PFSK-1 (cell line): ENCODE measurements at regions not wholly inside any gene's neighbourhood (a gene's known extent, or its start where the extent isn't known, plus 50 kb on each side); places are given as distances from the start of the nearest gene placed in this dataset.

Experiments used
- FOXP2 ChIP-seq: optimal IDR thresholded peaks from 2 replicates; pipeline ENCODE3; 2011; ENCODE audit warnings: borderline replicate concordance, control low read depth, inconsistent platforms; ENCODE audit not compliant: insufficient read depth; ENCODE audit errors: extremely low read length, extremely low read depth
- POLR2AphosphoS5 ChIP-seq: IDR thresholded peaks from 2 replicates; pipeline ENCODE4 v1.6.1; 2012; ENCODE audit warnings: low read depth, mild to moderate bottlenecking, control low read depth, low read length, moderate library complexity
- SIN3A ChIP-seq: IDR thresholded peaks from 2 replicates; pipeline ENCODE4 v1.6.1; 2012; ENCODE audit warnings: mild to moderate bottlenecking, low read length, moderate library complexity, borderline replicate concordance; ENCODE audit not compliant: insufficient read depth
- TAF1 ChIP-seq: IDR thresholded peaks from 2 replicates; pipeline ENCODE4 v1.6.1; 2012; ENCODE audit warnings: low read length, control low read depth, borderline replicate concordance; ENCODE audit not compliant: insufficient read depth
- TF ChIP-seq, protein P1 (sequence below), 2 experiments: IDR thresholded peaks; 2 replicates each; pipeline versions ENCODE4 v1.6.1 to v1.8.0; 2011 to 2012; ENCODE audit warnings: low read depth in 2 of 2, low read length in 2 of 2, control low read depth in 1 of 2, inconsistent platforms in 1 of 2, mild to moderate bottlenecking in 1 of 2, moderate library complexity in 1 of 2; ENCODE audit not compliant: insufficient read depth in 1 of 2

DNA sequence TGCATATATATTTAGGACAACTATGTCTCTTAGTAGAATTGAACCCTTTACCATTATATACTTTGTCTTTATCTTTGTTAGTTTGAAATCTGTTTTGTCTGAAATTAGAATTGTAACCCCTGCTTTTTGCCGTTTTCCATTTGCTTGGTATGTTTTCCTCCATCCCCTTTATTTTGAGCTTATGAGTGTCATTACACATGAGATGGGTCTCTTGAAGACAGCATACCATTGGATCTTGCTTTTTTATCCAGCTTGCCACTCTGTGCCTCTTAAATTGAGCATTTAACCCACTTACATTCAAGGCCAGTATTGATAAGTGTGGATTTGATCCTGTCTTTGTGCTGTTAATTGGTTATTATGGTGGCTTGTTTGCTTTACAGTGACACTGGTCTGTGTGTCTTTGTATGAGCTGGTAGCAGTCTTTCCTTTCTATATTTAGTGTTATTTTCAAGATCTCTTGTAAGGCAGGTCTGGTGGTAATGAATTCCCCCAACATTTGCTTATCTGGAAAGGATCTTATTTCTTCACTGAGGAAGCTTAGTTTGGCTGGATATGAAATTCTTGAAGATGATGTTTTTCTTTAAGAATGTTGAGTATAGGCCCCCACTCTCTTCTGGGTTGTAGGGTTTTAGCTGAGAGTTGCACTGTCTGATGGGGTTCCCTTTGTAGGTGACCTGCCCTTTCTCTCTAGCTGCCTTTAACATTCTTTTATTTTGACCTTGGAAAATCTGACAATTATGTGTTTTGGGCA, 149.5 kb downstream of the AHR start:
- no peak for TF ChIP-seq SIN3A
- TF ChIP-seq FOXP2 = no peak
- TF ChIP-seq, protein P1, sequence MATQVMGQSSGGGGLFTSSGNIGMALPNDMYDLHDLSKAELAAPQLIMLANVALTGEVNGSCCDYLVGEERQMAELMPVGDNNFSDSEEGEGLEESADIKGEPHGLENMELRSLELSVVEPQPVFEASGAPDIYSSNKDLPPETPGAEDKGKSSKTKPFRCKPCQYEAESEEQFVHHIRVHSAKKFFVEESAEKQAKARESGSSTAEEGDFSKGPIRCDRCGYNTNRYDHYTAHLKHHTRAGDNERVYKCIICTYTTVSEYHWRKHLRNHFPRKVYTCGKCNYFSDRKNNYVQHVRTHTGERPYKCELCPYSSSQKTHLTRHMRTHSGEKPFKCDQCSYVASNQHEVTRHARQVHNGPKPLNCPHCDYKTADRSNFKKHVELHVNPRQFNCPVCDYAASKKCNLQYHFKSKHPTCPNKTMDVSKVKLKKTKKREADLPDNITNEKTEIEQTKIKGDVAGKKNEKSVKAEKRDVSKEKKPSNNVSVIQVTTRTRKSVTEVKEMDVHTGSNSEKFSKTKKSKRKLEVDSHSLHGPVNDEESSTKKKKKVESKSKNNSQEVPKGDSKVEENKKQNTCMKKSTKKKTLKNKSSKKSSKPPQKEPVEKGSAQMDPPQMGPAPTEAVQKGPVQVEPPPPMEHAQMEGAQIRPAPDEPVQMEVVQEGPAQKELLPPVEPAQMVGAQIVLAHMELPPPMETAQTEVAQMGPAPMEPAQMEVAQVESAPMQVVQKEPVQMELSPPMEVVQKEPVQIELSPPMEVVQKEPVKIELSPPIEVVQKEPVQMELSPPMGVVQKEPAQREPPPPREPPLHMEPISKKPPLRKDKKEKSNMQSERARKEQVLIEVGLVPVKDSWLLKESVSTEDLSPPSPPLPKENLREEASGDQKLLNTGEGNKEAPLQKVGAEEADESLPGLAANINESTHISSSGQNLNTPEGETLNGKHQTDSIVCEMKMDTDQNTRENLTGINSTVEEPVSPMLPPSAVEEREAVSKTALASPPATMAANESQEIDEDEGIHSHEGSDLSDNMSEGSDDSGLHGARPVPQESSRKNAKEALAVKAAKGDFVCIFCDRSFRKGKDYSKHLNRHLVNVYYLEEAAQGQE (IDR thresholded peaks at IDR 0.05; ENCODE audit: insufficient read depth in 1 of 2, low read depth in 2 of 2, low read length in 2 of 2) = no peak
- no peak for TF ChIP-seq POLR2AphosphoS5
- TF ChIP-seq TAF1 = no peak

DNA sequence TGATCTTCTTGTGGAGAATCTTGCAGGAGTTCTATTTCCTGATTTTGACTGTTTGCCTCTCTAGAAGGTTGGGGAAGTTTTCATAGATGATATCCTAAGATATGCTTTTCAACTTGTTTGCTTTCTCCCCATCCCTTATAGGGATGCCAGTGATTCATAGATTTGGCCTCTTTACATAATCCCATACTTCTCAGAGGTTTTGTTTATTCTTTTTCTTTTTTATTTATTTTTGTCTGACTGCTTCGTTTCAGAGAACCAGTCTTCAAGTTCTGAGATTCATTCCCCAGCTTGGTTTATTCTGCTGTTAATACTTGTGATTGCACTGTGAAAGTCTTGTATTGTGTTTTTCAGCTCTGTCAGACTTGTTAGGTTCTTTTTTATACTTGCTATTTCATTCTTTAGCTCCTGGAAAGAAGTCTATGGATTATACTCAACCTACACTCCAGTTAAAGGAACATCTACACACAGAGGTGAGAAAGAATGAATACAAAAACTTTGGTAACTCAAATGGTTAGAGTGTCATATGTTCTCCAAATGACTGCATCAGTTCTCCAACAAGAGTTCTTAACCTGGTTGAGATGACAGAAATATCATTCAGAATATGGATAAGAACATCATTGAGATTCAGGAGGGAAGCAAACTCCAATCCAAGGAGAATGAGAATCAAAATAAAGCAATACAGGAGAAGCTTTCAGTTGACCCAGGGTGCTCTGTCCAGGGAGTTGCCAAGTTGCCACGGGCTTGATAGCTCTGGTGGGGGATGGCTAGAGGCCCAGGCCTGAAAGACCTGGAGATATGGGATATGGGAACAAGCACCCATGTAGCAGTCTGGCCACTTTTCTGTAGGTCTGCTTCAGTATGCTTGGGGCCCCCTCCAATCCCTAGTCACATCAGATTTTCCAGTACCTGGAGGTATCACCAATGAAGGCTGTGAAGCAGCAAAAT, 150.3 kb downstream of the AHR start:
- no peak for TF ChIP-seq POLR2AphosphoS5
- TF ChIP-seq, protein P1 (IDR thresholded peaks at IDR 0.05; ENCODE audit: insufficient read depth in 1 of 2, low read depth in 2 of 2, low read length in 2 of 2) = no peak

DNA sequence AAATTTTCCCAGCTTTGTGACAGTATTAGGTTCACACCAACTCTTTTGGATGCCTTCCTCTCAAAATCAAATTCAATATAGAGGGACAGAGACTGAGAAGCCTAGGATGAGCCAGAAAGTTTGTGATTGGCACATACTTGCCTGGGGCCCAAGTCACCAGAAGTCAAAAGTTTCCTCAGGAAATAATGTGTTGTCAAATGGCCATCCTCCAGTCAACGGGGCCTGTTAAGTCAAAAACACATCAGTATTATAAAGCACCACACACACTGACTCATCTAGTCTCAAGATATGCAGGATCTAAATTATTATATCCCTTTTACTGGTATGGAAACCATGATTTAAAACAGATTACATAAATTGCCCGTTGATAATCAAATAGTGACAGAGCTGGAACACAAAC, 158.1 kb downstream of the AHR start:
- TF ChIP-seq TAF1 (no peak), POLR2AphosphoS5 (no peak), SIN3A (no peak), FOXP2 (no peak)
- TF ChIP-seq, protein P1 (IDR thresholded peaks at IDR 0.05; ENCODE audit: insufficient read depth in 1 of 2, low read depth in 2 of 2, low read length in 2 of 2) = no peak

DNA sequence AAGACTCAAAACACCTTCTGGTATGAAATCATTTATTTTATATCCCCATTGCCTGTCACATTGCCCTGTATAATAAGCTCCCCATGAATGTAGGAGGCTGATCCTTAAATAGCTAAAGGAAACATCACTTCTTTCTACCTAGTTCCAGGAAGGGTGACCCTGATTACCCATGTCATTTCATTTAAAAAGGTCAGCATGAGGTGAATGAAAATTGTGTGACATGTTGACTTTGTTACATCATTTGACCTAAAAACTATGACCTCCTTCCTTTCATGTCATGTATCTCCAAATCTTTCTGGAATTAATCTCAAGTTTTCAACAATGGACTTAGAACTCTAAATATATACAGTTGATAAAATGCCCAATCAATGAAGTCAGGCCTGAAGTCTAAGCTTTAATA, 161.5 kb downstream of the AHR start:
- TF ChIP-seq FOXP2 = no peak
- TF ChIP-seq POLR2AphosphoS5 = no peak
- TF ChIP-seq SIN3A = no peak
- no peak for TF ChIP-seq TAF1
- TF ChIP-seq, protein P1 (IDR thresholded peaks at IDR 0.05; ENCODE audit: insufficient read depth in 1 of 2, low read depth in 2 of 2, low read length in 2 of 2) = no peak
